GM12891 (cell line): ENCODE measurements at regions not wholly inside any gene's neighbourhood (a gene's known extent, or its start where the extent isn't known, plus 50 kb on each side); places are given as distances from the start of the nearest gene placed in this dataset.
A peak's percentile ranks its signal among the peaks of the same experiment; 100 is the strongest.

ENCODE experiments used
- DNase-seq: peaks from one replicate; pipeline ENCODE4 v3.0.0; 2011; ENCODE audit warnings: low spot score; ENCODE audit not compliant: insufficient read length
- FAIRE-seq: peaks from 2 replicates; lab custom pipeline; 2011; peaks lifted over from hg19 to GRCh38; lab: Jason Lieb, UNC
- PAX5 ChIP-seq: IDR thresholded peaks from 2 replicates; pipeline ENCODE4 v1.6.1; 2011; ENCODE audit warnings: low read length, moderate library complexity, mild to moderate bottlenecking; ENCODE audit not compliant: insufficient read depth, severe bottlenecking
- POLR2A ChIP-seq: IDR thresholded peaks from 2 replicates; pipeline ENCODE4 v1.6.1; 2011; ENCODE audit warnings: low read depth, low read length, control low read depth
- POLR2AphosphoS5 ChIP-seq: IDR thresholded peaks from 2 replicates; pipeline ENCODE4 v1.6.1; 2011; ENCODE audit warnings: low read depth, low read length, control low read depth
- POU2F2 ChIP-seq: IDR thresholded peaks from 2 replicates; pipeline ENCODE4 v1.6.1; 2011; ENCODE audit warnings: low read depth, mild to moderate bottlenecking, control low read depth, low read length, moderate library complexity
- SPI1 ChIP-seq: IDR thresholded peaks from 2 replicates; pipeline ENCODE4 v1.6.1; 2011; ENCODE audit warnings: low read depth, low read length, control low read depth
- TAF1 ChIP-seq: IDR thresholded peaks from 2 replicates; pipeline ENCODE4 v1.6.1; 2011; ENCODE audit warnings: low read depth, low read length, control low read depth

DNA sequence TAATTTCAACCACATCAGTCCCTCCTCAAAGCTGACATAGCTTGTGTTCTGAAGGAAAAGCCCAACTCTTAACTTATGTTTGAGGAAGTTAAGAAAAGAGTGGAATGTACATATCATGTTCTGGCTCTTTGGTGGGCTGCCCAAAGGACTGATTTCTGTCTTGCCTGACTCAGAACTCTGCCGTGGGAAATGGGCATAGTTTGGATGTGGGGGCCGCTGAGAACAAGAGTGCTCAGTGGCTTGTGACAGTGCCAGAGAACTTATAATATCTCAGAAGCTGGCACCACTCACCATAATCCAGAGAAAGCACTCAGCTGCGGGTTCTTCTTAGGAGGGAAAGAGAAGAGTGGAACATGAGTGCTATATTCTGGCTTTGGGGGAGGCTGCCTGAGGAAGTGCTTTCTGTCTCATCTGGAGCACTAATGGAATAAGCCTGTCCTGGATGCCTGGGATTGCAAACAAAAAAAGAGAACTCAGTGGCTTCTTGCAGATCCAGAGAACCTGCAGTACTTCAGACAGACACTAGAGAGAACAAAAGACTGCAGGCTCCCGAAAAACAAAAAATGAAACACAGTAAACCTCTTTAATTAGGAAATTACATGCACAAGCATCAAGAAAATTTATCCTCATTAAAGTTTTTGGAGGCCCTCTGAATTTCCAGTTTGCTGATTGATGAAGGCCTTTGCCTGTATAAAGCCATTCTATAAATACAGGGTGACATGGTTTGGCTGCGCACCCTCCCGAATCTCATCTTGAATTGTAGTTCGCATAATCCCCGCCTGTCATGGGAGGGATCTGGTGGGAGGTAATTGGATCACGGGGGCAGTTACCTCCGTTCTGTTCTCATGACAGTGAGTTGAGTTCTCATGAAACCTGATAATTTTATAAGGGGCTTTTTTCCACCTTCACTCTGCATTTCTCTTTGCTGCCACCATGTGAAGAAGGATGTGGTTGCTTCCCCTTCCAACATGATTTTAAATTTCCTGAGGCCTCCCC is 207.0 kb downstream of the DMAC1 start:
- no peak for TF ChIP-seq SPI1
- TF ChIP-seq TAF1, result no peak
- no peak for TF ChIP-seq POLR2A
- FAIRE-seq, result no peak
- no peak for DNase-seq

DNA sequence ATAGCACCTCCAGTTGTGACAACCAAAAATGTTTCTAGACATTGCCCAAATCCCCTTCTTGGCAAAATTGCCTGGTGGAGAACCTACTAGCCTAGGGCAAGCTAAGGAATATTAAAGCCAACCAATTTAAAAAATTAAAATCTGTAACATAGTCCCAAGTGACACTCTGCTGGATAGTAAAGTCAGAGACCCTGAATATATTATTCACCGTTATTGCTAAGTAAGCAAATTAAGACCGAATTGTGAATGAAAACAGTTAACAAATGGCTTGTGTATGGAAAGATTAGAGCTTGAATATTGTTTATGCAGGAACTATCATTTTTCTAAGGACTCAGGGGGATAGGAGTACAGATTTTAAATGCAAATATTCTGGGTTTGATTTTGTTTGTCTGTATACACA is 208.1 kb downstream of the DMAC1 start:
- no peak for TF ChIP-seq PAX5
- no peak for TF ChIP-seq POU2F2
- TF ChIP-seq SPI1, result no peak
- TF ChIP-seq POLR2AphosphoS5, result no peak
- no peak for TF ChIP-seq POLR2A
- no peak for TF ChIP-seq TAF1
- FAIRE-seq (no peak), DNase-seq (no peak)

DNA sequence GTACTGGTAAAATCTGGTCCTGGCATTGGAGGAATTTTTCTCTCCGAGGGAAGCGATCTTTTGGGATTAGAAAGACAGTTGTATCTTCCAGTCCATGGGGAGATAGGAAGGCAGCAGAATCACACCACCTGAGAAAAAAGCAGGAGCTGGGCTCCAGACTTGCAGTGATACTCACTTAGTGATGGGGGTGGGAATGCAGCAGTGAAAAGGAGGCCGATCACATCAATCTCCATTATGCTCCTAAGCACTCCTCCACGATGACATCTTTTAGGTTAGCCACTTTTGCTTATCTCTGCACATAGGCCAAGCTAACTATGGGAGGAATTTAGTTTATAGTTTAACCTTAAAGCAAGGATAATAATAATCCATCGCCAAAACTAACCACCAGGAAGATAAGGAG is 219.0 kb downstream of the DMAC1 start:
- TF ChIP-seq POLR2A (no peak), PAX5 (no peak), SPI1 (no peak), TAF1 (no peak), POLR2AphosphoS5 (no peak), POU2F2 (no peak)
- DNase-seq (no peak), FAIRE-seq (no peak)

DNA sequence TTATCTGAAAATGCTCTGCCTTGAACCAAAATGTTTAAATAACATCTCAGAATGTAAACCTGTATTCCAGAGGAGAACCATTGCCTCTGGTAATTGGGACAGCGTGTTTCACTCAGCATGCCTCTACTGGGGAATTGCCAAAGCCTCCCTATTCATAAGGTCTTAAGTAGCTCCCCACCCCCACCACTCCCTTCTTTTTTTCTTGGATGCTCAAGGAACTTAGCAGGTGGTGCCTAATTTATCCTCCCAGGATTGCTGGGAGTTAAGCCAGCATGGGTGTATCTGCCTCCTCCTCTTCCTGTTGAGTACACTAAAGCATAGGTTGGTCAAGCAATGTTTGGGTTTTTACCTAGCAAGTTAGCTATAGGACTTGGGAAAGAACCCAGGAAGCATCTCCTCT is 220.2 kb downstream of the DMAC1 start:
- no peak for TF ChIP-seq POU2F2
- TF ChIP-seq POLR2A, result no peak
- no peak for TF ChIP-seq SPI1
- TF ChIP-seq POLR2AphosphoS5, result no peak
- TF ChIP-seq TAF1, result no peak
- no peak for TF ChIP-seq PAX5
- no peak for DNase-seq
- FAIRE-seq, result no peak

DNA sequence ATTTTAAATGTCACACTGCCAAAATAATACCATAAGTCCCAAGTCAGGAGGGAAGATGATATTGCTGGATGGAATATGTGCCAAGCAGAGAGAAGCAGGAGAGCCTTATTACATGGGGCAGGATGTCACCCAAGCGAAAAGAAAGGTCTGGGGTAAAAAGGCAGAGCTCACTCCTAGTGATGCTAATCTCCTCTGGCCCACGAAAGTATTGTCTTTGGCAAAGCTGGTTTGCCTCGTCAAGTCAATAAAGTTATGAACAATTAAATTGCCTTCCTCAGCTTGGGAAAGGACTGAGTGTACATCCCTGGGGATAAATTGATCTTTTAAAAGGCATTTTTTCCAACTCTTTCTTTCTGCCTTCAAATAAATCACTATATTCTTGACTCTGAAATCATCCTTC is 220.6 kb downstream of the DMAC1 start:
- TF ChIP-seq POLR2A (no peak), TAF1 (no peak), PAX5 (no peak), POLR2AphosphoS5 (no peak), SPI1 (no peak), POU2F2 (no peak)
- FAIRE-seq (no peak), DNase-seq (no peak)

DNA sequence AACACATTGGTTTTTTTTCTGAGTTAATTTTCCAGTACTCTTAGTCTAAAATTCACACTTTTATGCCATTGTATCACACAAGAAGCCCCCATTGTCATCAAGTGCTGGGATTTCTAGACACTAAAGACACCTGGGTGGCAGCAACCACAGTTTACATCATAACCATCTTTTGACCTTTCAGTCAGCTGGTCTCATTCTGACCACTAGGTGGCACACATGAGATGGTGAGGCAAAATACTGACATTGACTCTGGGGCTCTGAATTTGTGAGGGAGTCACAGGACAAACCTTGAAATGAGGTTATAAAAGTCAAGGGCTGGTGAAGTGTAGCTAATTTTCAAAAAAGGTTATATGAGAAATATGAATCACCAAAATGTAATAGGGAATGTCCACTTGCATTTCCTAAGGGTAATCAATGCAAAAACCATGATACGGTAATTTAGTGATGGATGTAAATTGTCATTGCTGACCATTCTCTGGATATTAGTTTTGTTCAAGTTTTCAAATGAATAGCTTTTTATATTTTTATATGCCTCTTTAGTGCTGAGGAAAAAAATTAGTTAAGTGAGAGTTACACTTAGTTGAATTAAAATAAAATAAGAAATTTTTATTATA is 229.4 kb downstream of the DMAC1 start:
- TF ChIP-seq TAF1, result no peak
- no peak for TF ChIP-seq POLR2AphosphoS5
- no peak for TF ChIP-seq POLR2A
- no peak for TF ChIP-seq POU2F2
- no peak for TF ChIP-seq PAX5
- no peak for TF ChIP-seq SPI1
- DNase-seq, result peak; percentile 2
- FAIRE-seq, result peak; percentile 91

DNA sequence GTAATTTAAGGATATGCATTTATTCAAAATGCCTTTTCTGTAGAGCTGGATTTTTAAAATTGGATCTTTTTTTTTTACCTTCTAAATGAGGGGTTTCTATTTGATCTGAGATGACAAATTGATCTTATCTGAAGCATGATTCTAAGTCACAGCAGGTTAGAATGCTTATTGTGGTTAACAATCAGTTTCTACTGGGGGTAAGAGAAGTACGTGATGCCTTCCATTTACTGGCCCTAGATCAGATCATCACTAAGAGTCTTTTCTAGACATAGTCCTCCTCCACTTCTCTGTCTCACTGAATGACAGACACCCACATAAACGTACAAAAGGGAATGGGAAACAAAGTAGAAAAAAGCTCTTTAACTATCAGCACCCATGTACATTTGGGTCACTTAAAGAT is 231.9 kb downstream of the DMAC1 start:
- FAIRE-seq (no peak), DNase-seq (no peak)
- TF ChIP-seq TAF1 (no peak), PAX5 (no peak), POLR2AphosphoS5 (no peak), POLR2A (no peak), POU2F2 (no peak), SPI1 (no peak)

DNA sequence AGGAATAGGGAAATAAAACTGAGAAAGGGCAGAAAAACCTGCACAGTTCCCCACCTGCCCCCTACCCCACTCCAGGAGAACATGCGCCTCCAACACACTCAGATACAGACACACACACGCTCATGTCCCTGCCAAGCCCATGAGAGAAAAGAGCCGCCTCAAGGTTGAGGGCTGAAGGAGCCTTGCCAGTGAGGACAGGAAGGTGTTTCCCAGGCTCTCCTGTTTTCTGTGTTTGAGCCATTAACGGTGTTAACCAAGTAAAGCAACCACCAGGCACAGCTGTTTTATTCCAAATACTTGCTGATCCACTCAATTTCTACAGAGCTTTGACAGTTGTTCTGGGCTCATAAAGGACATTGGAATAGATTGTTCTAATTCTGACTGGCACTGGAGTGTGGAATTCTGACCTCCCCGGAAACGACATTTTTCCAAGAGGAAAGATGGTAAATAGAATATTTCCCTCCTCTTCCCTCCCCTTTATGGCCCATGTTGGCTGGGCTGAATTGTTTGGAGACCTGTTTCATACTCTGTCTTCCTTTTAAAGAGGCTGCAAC is 238.0 kb downstream of the DMAC1 start:
- TF ChIP-seq POU2F2, result no peak
- no peak for TF ChIP-seq TAF1
- TF ChIP-seq POLR2AphosphoS5, result no peak
- TF ChIP-seq POLR2A, result no peak
- TF ChIP-seq PAX5, result no peak
- no peak for TF ChIP-seq SPI1
- FAIRE-seq, result no peak
- no peak for DNase-seq

DNA sequence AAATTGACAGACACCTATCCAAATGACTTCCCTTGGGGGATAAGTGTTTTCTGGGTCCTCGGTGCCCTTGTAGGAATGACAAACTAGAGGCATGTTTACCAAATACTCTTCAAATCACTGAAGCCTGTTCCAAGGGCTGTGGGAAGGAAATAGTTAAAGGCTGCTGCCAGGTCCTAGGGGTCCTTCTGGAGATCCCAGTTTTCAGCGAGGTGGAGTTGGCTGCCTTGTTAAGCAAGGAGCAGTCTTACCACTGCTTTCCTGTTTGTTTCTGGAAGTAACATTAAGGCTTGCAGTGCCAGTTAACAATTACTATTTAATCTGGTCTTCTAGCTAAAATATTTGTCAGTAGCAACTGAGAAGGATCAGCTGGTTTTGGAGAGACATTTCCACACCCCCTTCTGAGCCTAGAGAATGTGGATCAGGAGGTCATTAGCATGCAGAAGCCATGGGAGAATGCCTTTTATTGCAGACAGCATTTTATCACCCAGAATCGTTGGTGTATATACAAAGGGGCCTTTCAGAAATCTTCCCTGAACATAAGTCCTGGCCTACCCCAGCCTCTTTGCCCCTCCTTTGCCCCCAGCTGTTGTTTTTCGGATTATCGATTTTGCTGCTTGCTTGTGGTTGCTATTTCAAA is 238.8 kb downstream of the DMAC1 start:
- TF ChIP-seq POLR2A, result no peak
- no peak for TF ChIP-seq TAF1
- no peak for TF ChIP-seq POU2F2
- TF ChIP-seq SPI1, result no peak
- TF ChIP-seq PAX5, result no peak
- TF ChIP-seq POLR2AphosphoS5, result no peak
- no peak for FAIRE-seq

More for the DNA sequence above, 238.8 kb downstream of the DMAC1 start:
- no peak for DNase-seq
